ENCODE measurements at regions not wholly inside any gene's neighbourhood (a gene's known extent, or its start where the extent isn't known, plus 50 kb on each side); places are given as distances from the start of the nearest gene placed in this dataset.

DNA sequence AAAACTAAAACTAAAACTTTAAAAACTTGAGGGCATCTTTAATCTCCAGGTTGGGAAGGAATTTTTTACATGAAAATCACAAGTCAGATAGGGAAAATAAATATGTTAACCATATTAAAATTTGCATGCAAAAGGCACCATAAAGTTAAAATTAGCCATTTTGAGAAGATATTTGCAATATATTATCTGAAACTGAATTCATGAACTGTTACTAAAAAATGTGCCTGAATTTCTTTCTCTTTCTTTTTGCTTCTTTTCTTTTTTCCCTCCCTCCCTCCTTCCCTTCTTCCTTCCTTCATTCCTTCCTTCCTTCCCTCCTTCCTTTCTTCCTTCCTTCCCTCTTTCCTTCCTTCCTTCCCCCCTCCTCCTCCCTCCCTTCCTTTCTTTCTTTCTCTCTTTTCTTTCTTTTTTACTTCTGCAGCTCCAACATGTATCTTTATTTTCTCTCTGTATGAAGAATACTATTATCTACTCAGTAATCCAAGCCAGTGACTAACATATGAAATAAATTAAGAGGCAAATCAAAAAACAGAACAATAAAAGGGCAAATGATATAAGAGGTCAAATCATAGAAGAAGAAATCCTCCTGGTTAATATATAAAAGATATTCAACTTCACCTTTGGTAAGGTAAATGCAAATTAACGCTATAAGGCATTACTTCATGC, 146.0 kb downstream of the BRMS1L start:
- TF ChIP-seq CTCF (conservative IDR thresholded peaks at IDR 0.05) = no peak
- peaks cover 3% of the 10 kb centered on the region for H3K27me3 Mint-ChIP-seq

GRCh38 chr14:35969310-35969709, 143.2 kb downstream of the BRMS1L start:
- Mint-ChIP-seq H3K27ac (no peak overlapping the region), H3K4me1 (ENCODE audit: unreplicated experiment) (no peaks in the 10 kb centered on the region), H3K27me3 (peaks cover 3% of the 10 kb centered on the region), H3K9me3 (no peaks in the 10 kb centered on the region), H3K4me3 (no peak overlapping the region), H3K36me3 (no peaks in the 10 kb centered on the region)
- no peak for DNase-seq (ENCODE audit: extremely low spot score, unreplicated experiment)
- no peak for TF ChIP-seq CTCF (conservative IDR thresholded peaks at IDR 0.05)

More for the DNA sequence above, 146.0 kb downstream of the BRMS1L start:
- Mint-ChIP-seq H3K4me1 (ENCODE audit: unreplicated experiment) (no peaks in the 10 kb centered on the region), H3K4me3 (no peak overlapping the region), H3K27ac (no peak overlapping the region), H3K9me3 (no peaks in the 10 kb centered on the region), H3K36me3 (no peaks in the 10 kb centered on the region)
- no peak for DNase-seq (ENCODE audit: extremely low spot score, unreplicated experiment)

- no peaks in the 10 kb centered on the region for H3K36me3 Mint-ChIP-seq
- TF ChIP-seq CTCF (conservative IDR thresholded peaks at IDR 0.05) = no peak
- H3K4me1 Mint-ChIP-seq (ENCODE audit: unreplicated experiment) = no peaks in the 10 kb centered on the region
- H3K4me3 Mint-ChIP-seq = no peak overlapping the region
- DNase-seq (ENCODE audit: extremely low spot score, unreplicated experiment) = no peak
- H3K27ac Mint-ChIP-seq = no peak overlapping the region
- peaks cover 3% of the 10 kb centered on the region for H3K27me3 Mint-ChIP-seq
- no peaks in the 10 kb centered on the region for H3K9me3 Mint-ChIP-seq
Measured at GRCh38 chr14:35965400-35965799, 139.3 kb downstream of the BRMS1L start.

- Mint-ChIP-seq H3K27ac (no peak overlapping the region), H3K9me3 (no peaks in the 10 kb centered on the region), H3K4me1 (ENCODE audit: unreplicated experiment) (no peaks in the 10 kb centered on the region), H3K27me3 (peaks cover 3% of the 10 kb centered on the region), H3K4me3 (no peak overlapping the region), H3K36me3 (no peaks in the 10 kb centered on the region)
- no peak for TF ChIP-seq CTCF (conservative IDR thresholded peaks at IDR 0.05)
- DNase-seq (ENCODE audit: extremely low spot score, unreplicated experiment) = no peak
Measured at GRCh38 chr14:35964697-35965286, 138.7 kb downstream of the BRMS1L start.

DNA sequence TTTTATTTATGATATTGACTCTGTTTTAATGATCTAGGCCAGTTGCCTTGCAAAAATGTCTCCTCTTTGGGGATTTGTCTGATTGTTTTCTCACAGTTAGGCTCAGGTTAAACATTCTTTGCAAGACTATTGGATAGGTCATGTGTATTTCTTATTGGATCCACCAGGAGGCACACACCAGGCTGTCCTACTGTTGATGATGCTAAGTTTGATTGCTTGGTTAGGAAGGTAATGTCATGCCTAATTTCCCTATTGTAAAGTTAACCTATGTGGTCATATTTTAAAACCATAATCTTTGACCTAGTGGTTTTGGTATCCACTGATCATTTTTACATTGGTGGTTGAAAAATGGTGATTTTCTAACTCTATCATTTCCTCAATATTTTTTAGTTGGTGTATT, 137.1 kb downstream of the BRMS1L start:
- no peaks in the 10 kb centered on the region for H3K36me3 Mint-ChIP-seq
- no peaks in the 10 kb centered on the region for H3K9me3 Mint-ChIP-seq
- no peaks in the 10 kb centered on the region for H3K27me3 Mint-ChIP-seq
- H3K4me3 Mint-ChIP-seq = no peak overlapping the region
- peak; percentile 57 for TF ChIP-seq CTCF (conservative IDR thresholded peaks at IDR 0.05)
- DNase-seq (ENCODE audit: extremely low spot score, unreplicated experiment) = no peak
- no peaks in the 10 kb centered on the region for H3K4me1 Mint-ChIP-seq (ENCODE audit: unreplicated experiment)
- no peak overlapping the region for H3K27ac Mint-ChIP-seq
